Right lobe of liver (tissue), 6 donors: ENCODE measurements at regions not wholly inside any gene's neighbourhood (a gene's known extent, or its start where the extent isn't known, plus 50 kb on each side); places are given as distances from the start of the nearest gene placed in this dataset.

Experiments used
- ATAC-seq, 4 donors: fragments of 200-7000 bp; cut with Tn5 transposase; one replicate each; pipeline ENCODE4 v1.9.1; 2020; ENCODE audit warnings: mild to moderate bottlenecking in 4 of 4, moderate library complexity in 4 of 4
- DNase-seq, 3 donors: peaks; one replicate each; pipeline ENCODE4 v3.0.0-alpha.2; 2020
- H3K27ac ChIP-seq, 3 donors: fragments of 200-600 bp; one replicate each; pipeline ENCODE4 v1.8.0; 2022
- H3K27me3 ChIP-seq, 2 donors: fragments of 200-600 bp; one replicate each; pipeline ENCODE4 v1.8.0; 2022
- H3K36me3 ChIP-seq, 4 donors: fragments of 200-600 bp; sonication (generic) in 1 of 4; one replicate each; pipeline versions ENCODE4 v1.5.1 to v1.8.0; 2017 to 2022; ENCODE audit warnings: control low read depth in 1 of 4
- H3K4me1 ChIP-seq, 4 donors: fragments of 200-600 bp; sonication (generic) in 1 of 4; one replicate each; pipeline versions ENCODE4 v1.5.1 to v1.8.0; 2017 to 2022; ENCODE audit warnings: control low read depth in 1 of 4
- H3K4me3 ChIP-seq, 3 donors: fragments of 200-600 bp; one replicate each; pipeline ENCODE4 v1.8.0; 2022
- H3K9me3 ChIP-seq, 4 donors: fragments of 200-600 bp; sonication (generic) in 1 of 4; one replicate each; pipeline versions ENCODE4 v1.5.1 to v1.8.0; 2017 to 2022; ENCODE audit warnings: control low read depth in 1 of 4
- CTCF ChIP-seq, 4 donors: fragments of 200-600 bp in 3 of 4; fragments of 450-650 bp in 1 of 4; IDR thresholded peaks; one replicate each; pipeline versions ENCODE4 v1.5.1 to v1.8.0; 2016 to 2022; ENCODE audit warnings: antibody characterized with exemption in 4 of 4, mild to moderate bottlenecking in 2 of 4
- POLR2A ChIP-seq: fragments of 450-650 bp; IDR thresholded peaks from one replicate; pipeline ENCODE4 v1.6.1; 2017; ENCODE audit warnings: antibody characterized with exemption, mild to moderate bottlenecking
- WGBS: methylation state at CpG from one replicate; pipeline ENCODE4 v1.1.6; 2018; ENCODE audit warnings: low coverage, low lambda C conversion rate; ENCODE audit not compliant: insufficient coverage; ENCODE audit errors: missing lambda C conversion rate; 5-methylcytosine and 5-hydroxymethylcytosine counted together
- intact Hi-C, 2 donors: fragments of 100-400 bp; cut with DNase I; formaldehyde crosslinking; loops; one replicate each; pipeline versions ENCODE4 v1.11.2 to v1.14.1; 2022
- donor health status: DM: no; HTN: yes; CAD: no.
- donor health status: DM: no; HTN: no; CAD: no.
- donor health status: DM: no; HTN: no; CAD: no.
- donor health status: DM: no; HTN: yes; CAD: no.
- donor health status: DM: no; HTN: yes; CAD: no.

GRCh38 chr2:168317282-168317681 lies 69.9 kb upstream of the STK39 start:
- ATAC-seq, result no peak
- H3K4me1 ChIP-seq, result no peaks in the 10 kb centered on the region
- no peak for TF ChIP-seq POLR2A
- TF ChIP-seq CTCF (IDR thresholded peaks at IDR 0.05), result no peak

GRCh38 chr2:168320267-168320666 lies 72.9 kb upstream of the STK39 start:
- Histone ChIP-seq H3K4me3 (no peak overlapping the region), H3K36me3 (no peaks in the 10 kb centered on the region), H3K27ac (no peak overlapping the region), H3K27me3 (no peaks in the 10 kb centered on the region), H3K4me1 (no peaks in the 10 kb centered on the region), H3K9me3 (no peaks in the 10 kb centered on the region)
- intact Hi-C loops, result no loop called here
- no peak for DNase-seq
- TF ChIP-seq CTCF (IDR thresholded peaks at IDR 0.05) (no peak), POLR2A (no peak)
- ATAC-seq, result no peak

More at GRCh38 chr2:168317282-168317681, 69.9 kb upstream of the STK39 start:
- H3K4me3 ChIP-seq, result no peak overlapping the region
- no peak overlapping the region for H3K27ac ChIP-seq
- H3K36me3 ChIP-seq, result no peaks in the 10 kb centered on the region
- no peaks in the 10 kb centered on the region for H3K9me3 ChIP-seq
- intact Hi-C loops, result no loop called here
- no peak for DNase-seq
- 85% methylated on average over 1 of the region's 1 CpG for WGBS
- H3K27me3 ChIP-seq, result no peaks in the 10 kb centered on the region

- 52% methylated on average over 3 of the region's 3 CpGs for WGBS
- TF ChIP-seq CTCF (IDR thresholded peaks at IDR 0.05) (no peak), POLR2A (no peak)
- no peaks in the 10 kb centered on the region for H3K27me3 ChIP-seq
Measured at GRCh38 chr2:168322325-168323007, 75.1 kb upstream of the STK39 start.

GRCh38 chr2:168323529-168324021 lies 76.2 kb upstream of the STK39 start:
- H3K27me3 ChIP-seq, result no peaks in the 10 kb centered on the region
- H3K4me3 ChIP-seq, result no peak overlapping the region
- no peak for TF ChIP-seq POLR2A
- no peak for TF ChIP-seq CTCF (IDR thresholded peaks at IDR 0.05)
- ATAC-seq (no peak), DNase-seq (no peak)
- no peaks in the 10 kb centered on the region for H3K36me3 ChIP-seq
- no peaks in the 10 kb centered on the region for H3K9me3 ChIP-seq
- H3K4me1 ChIP-seq, result no peaks in the 10 kb centered on the region
- no peak overlapping the region for H3K27ac ChIP-seq
- intact Hi-C loops, result no loop called here
- WGBS, result 60% methylated on average over 11 of the region's 11 CpGs

More at GRCh38 chr2:168322325-168323007, 75.1 kb upstream of the STK39 start:
- no peak for ATAC-seq
- H3K9me3 ChIP-seq, result no peaks in the 10 kb centered on the region
- no peak for DNase-seq
- H3K36me3 ChIP-seq, result no peaks in the 10 kb centered on the region
- no peaks in the 10 kb centered on the region for H3K4me1 ChIP-seq
- intact Hi-C loops, result no loop called here
- no peak overlapping the region for H3K27ac ChIP-seq
- H3K4me3 ChIP-seq, result no peak overlapping the region
